Adrenal gland (tissue), 9 donors: ENCODE measurements at regions not wholly inside any gene's neighbourhood (a gene's known extent, or its start where the extent isn't known, plus 50 kb on each side); places are given as distances from the start of the nearest gene placed in this dataset.

Experiments
- DNase-seq, 7 donors: peaks; one replicate each; pipeline ENCODE4 v3.0.0-alpha.2; 2019 to 2020
- H3K27ac ChIP-seq, 5 donors: fragments of 200-600 bp; sonication (generic) in 4 of 5; 1 replicate in 3 of 5; 2 replicates in 2 of 5; pipeline versions ENCODE4 v1.5.1 to v1.8.0; 2016 to 2020; ENCODE audit warnings: mild to moderate bottlenecking in 1 of 5
- H3K27me3 ChIP-seq: fragments of 200-600 bp; 2 replicates; pipeline ENCODE4 v1.8.0; 2021
- H3K36me3 ChIP-seq, 2 donors: fragments of 200-600 bp; replicated peaks in 1 of 2; 1 replicate in 1 of 2; 2 replicates in 1 of 2; pipeline versions ENCODE4 v1.5.1 to v1.8.0; 2018 to 2022
- H3K4me1 ChIP-seq, 2 donors: fragments of 200-600 bp; replicated peaks in 1 of 2; 1 replicate in 1 of 2; 2 replicates in 1 of 2; pipeline versions ENCODE4 v1.5.1 to v1.8.0; 2018 to 2021
- H3K4me3 ChIP-seq, 4 donors: fragments of 200-600 bp; sonication (generic) in 3 of 4; one replicate each; pipeline ENCODE4 v1.5.1; 2016 to 2018
- H3K9me3 ChIP-seq, 3 donors: fragments of 200-600 bp; sonication (generic) in 1 of 3; replicated peaks in 1 of 3; 1 replicate in 2 of 3; 2 replicates in 1 of 3; pipeline versions ENCODE4 v1.5.1 to v1.8.0; 2016 to 2021
- POLR2A ChIP-seq, 2 donors: fragments of 450-650 bp; IDR thresholded peaks; one replicate each; pipeline ENCODE4 v1.6.1; 2017; ENCODE audit warnings: antibody characterized with exemption in 2 of 2, mild to moderate bottlenecking in 2 of 2, moderate library complexity in 1 of 2
- WGBS, 4 donors: extraction: QIAGEN DNeasy Blood & Tissue Kit in 2 of 4; methylation state at CpG; one replicate each; pipeline versions ENCODE4 v1.1.5 to v1.1.7; 2013 to 2017; 5-methylcytosine and 5-hydroxymethylcytosine counted together
- intact Hi-C, 2 donors: fragments of 100-400 bp; cut with DNase I; formaldehyde crosslinking; loops; one replicate each; pipeline versions ENCODE4 v1.14.1 to v1.15.0; 2022 to 2023
- TF ChIP-seq, protein P1 (sequence below), 6 experiments: fragments of 450-650 bp in 4 of 6; fragments of 200-600 bp in 2 of 6; sonication (generic) in 1 of 6; IDR thresholded peaks; 1 replicate in 5 of 6; 2 replicates in 1 of 6; pipeline versions ENCODE4 v1.5.1 to v1.8.0; 2016 to 2021; ENCODE audit warnings: antibody characterized with exemption in 6 of 6, mild to moderate bottlenecking in 2 of 6, moderate library complexity in 1 of 6
- donor health status: healthy with polysubstance abuse.
- donor health status: Bipolar disorder and iron deficiency.
- donor health status: DM: yes; HTN: yes; CAD: no.
- donor health status: DM: no; HTN: no; CAD: no.
- donor health status: DM: no; HTN: no; CAD: no.

GRCh38 chr18:66951750-66952149, 347.9 kb upstream of the CDH19 start:
- H3K4me1 ChIP-seq = no peaks in the 10 kb centered on the region
- no peaks in the 10 kb centered on the region for H3K36me3 ChIP-seq
- no peaks in the 10 kb centered on the region for H3K27me3 ChIP-seq
- no peak overlapping the region for H3K27ac ChIP-seq
- DNase-seq = no peak
- 84 to 94% (median 86%) methylated on average over 1 of the region's 1 CpG for WGBS, 4 donors
- no peak for TF ChIP-seq POLR2A (IDR thresholded peaks at IDR 0.05)
- TF ChIP-seq, protein P1, sequence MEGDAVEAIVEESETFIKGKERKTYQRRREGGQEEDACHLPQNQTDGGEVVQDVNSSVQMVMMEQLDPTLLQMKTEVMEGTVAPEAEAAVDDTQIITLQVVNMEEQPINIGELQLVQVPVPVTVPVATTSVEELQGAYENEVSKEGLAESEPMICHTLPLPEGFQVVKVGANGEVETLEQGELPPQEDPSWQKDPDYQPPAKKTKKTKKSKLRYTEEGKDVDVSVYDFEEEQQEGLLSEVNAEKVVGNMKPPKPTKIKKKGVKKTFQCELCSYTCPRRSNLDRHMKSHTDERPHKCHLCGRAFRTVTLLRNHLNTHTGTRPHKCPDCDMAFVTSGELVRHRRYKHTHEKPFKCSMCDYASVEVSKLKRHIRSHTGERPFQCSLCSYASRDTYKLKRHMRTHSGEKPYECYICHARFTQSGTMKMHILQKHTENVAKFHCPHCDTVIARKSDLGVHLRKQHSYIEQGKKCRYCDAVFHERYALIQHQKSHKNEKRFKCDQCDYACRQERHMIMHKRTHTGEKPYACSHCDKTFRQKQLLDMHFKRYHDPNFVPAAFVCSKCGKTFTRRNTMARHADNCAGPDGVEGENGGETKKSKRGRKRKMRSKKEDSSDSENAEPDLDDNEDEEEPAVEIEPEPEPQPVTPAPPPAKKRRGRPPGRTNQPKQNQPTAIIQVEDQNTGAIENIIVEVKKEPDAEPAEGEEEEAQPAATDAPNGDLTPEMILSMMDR (IDR thresholded peaks at IDR 0.05) = no peak
- H3K9me3 ChIP-seq = no peaks in the 10 kb centered on the region
- intact Hi-C loops = no loop called here
- no peak overlapping the region for H3K4me3 ChIP-seq

GRCh38 chr18:66949419-66949818, 345.5 kb upstream of the CDH19 start:
- no peaks in the 10 kb centered on the region for H3K36me3 ChIP-seq
- H3K27ac ChIP-seq = no peak overlapping the region
- H3K9me3 ChIP-seq = no peaks in the 10 kb centered on the region
- WGBS, 4 donors = 86 to 94% (median 93%) methylated on average over 14 of the region's 14 CpGs
- TF ChIP-seq POLR2A (IDR thresholded peaks at IDR 0.05) = no peak
- TF ChIP-seq, protein P1 (IDR thresholded peaks at IDR 0.05) = no peak
- no peaks in the 10 kb centered on the region for H3K27me3 ChIP-seq
- H3K4me3 ChIP-seq = no peak overlapping the region
- no peak for DNase-seq
- H3K4me1 ChIP-seq = no peaks in the 10 kb centered on the region
- intact Hi-C loops = no loop called here

DNA sequence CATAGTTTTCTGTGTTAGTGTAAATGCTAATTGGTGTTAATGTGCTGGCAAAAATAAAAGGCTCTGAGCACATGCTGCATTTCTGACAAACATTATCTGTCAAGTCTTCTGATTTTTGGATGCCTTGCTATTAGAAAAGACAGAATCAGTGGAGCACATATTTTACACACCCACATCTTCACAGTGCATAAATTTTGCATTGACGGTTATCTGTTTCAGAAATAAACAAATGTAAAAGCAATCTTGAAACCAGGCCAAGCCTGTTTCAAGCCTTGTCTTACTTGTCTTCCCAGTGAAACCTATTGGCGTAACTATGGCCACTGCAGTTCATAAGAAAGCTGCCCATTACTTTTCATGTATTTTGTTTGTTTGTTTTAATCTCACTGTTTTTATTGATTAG, 333.7 kb upstream of the CDH19 start:
- Histone ChIP-seq H3K4me3 (no peak overlapping the region), H3K27me3 (no peaks in the 10 kb centered on the region), H3K36me3 (no peaks in the 10 kb centered on the region), H3K27ac (no peak overlapping the region), H3K4me1 (no peaks in the 10 kb centered on the region), H3K9me3 (peaks cover 0 to 6% (median 0%) of the 10 kb centered on the region in 3 donors)
- no peak for DNase-seq
- intact Hi-C loops = no loop called here
- TF ChIP-seq, protein P1 (IDR thresholded peaks at IDR 0.05) = no peak
- no peak for TF ChIP-seq POLR2A (IDR thresholded peaks at IDR 0.05)
- 95 to 99% (median 97%) methylated on average over 2 of the region's 2 CpGs for WGBS, 4 donors

DNA sequence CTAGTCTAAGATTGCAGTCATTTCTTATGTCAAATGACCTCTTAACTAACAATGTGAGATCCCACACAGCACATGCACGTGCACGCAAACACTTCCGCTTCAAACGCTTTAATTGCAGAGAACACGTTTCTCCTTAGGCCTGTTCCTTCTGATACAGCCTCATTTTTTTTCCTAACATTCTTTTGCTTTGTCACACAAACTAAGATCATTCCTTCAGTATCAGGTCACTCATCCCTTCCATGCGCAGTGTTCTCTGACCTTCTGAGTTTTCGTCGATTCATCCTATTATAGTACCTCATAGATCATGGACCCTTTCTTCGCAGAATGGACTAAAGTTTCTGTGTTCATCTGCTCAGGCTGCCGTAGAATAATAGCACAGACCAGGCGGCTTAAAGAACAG, 327.1 kb upstream of the CDH19 start:
- no peak overlapping the region for H3K27ac ChIP-seq
- H3K9me3 ChIP-seq = peaks cover 0 to 6% (median 0%) of the 10 kb centered on the region in 3 donors
- no peaks in the 10 kb centered on the region for H3K4me1 ChIP-seq
- no peak for DNase-seq
- TF ChIP-seq, protein P1 (IDR thresholded peaks at IDR 0.05) = no peak
- TF ChIP-seq POLR2A (IDR thresholded peaks at IDR 0.05) = no peak
- H3K27me3 ChIP-seq = no peaks in the 10 kb centered on the region
- intact Hi-C loops = no loop called here
- H3K36me3 ChIP-seq = no peaks in the 10 kb centered on the region
- no peak overlapping the region for H3K4me3 ChIP-seq
- WGBS, 4 donors = 89 to 92% (median 90%) methylated on average over 11 of the region's 11 CpGs
